ENCODE measurements at regions not wholly inside any gene's neighbourhood (a gene's known extent, or its start where the extent isn't known, plus 50 kb on each side); places are given as distances from the start of the nearest gene placed in this dataset.
"Not testable (repeated sequence)": the region's sequence is repeated elsewhere in the genome, so short reads cannot be mapped to it uniquely, and the experiment has no call there.

- no peak for DNase-seq (ENCODE audit: low read depth)
Observed at GRCh38 chrX:63466690-63467089, 115.6 kb upstream of the SPIN4 start.

- no peak for DNase-seq (ENCODE audit: low read depth)
Observed at GRCh38 chrX:63458981-63459380, 107.8 kb upstream of the SPIN4 start.

- DNase-seq (ENCODE audit: low read depth) = no peak
Observed at GRCh38 chrX:63453571-63453970, 102.4 kb upstream of the SPIN4 start.

GRCh38 chrX:63441717-63442116 lies 90.6 kb upstream of the SPIN4 start:
- no peak for DNase-seq (ENCODE audit: low read depth)

- no peak for DNase-seq (ENCODE audit: low read depth)
Observed at GRCh38 chrX:63439580-63439979, 88.4 kb upstream of the SPIN4 start.

- DNase-seq (ENCODE audit: low read depth) = no peak
Observed at GRCh38 chrX:63436865-63437264, 85.7 kb upstream of the SPIN4 start.

GRCh38 chrX:63434665-63435064 lies 83.5 kb upstream of the SPIN4 start:
- no peak for DNase-seq (ENCODE audit: low read depth)

GRCh38 chrX:63434206-63434605 lies 83.1 kb upstream of the SPIN4 start:
- no peak for DNase-seq (ENCODE audit: low read depth)

- DNase-seq (ENCODE audit: low read depth) = no peak
Observed at GRCh38 chrX:63430026-63430425, 78.9 kb upstream of the SPIN4 start.

GRCh38 chrX:63428348-63428747 lies 77.2 kb upstream of the SPIN4 start:
- no peak for DNase-seq (ENCODE audit: low read depth)

- DNase-seq (ENCODE audit: low read depth) = no peak
Observed at GRCh38 chrX:63426519-63426918, 75.4 kb upstream of the SPIN4 start.

- no peak for DNase-seq (ENCODE audit: low read depth)
Observed at GRCh38 chrX:63424063-63424462, 72.9 kb upstream of the SPIN4 start.

GRCh38 chrX:63421411-63421810 lies 70.3 kb upstream of the SPIN4 start:
- DNase-seq (ENCODE audit: low read depth) = no peak

- no peak for DNase-seq (ENCODE audit: low read depth)
Observed at GRCh38 chrX:63418211-63418610, 67.1 kb upstream of the SPIN4 start.

GRCh38 chrX:63417649-63418048 lies 66.5 kb upstream of the SPIN4 start:
- DNase-seq (ENCODE audit: low read depth) = no peak

- not testable (repeated sequence) for DNase-seq (ENCODE audit: low read depth)
Observed at GRCh38 chrX:63409934-63410333, 58.8 kb upstream of the SPIN4 start.

GRCh38 chrX:63408050-63408449 lies 56.9 kb upstream of the SPIN4 start:
- DNase-seq (ENCODE audit: low read depth) = no peak

- DNase-seq (ENCODE audit: low read depth) = no peak
Observed at GRCh38 chrX:63404332-63404731, 53.2 kb upstream of the SPIN4 start.

GRCh38 chrX:63402106-63402505 lies 51.0 kb upstream of the SPIN4 start:
- no peak for DNase-seq (ENCODE audit: low read depth)
